OCI-LY1 (cell line): ENCODE measurements at regions not wholly inside any gene's neighbourhood (a gene's known extent, or its start where the extent isn't known, plus 50 kb on each side); places are given as distances from the start of the nearest gene placed in this dataset.

Experiments used
- H2AFZ ChIP-seq: fragments of 200-600 bp; sonication (generic), shearing (Covaris generic); 2 replicates; pipeline ENCODE4 v1.6.0; 2014; ENCODE audit warnings: antibody characterized with exemption, mild to moderate bottlenecking, low read length
- H3F3A ChIP-seq: fragments of 200-600 bp; sonication (generic), shearing (Covaris generic); 2 replicates; pipeline ENCODE4 v1.6.0; 2014; ENCODE audit warnings: mild to moderate bottlenecking, antibody characterized with exemption, low read length, moderate library complexity; ENCODE audit not compliant: insufficient read depth
- H3K27ac ChIP-seq: fragments of 200-600 bp; sonication (generic); 2 replicates; pipeline ENCODE4 v1.5.1; 2014; ENCODE audit warnings: low read length, mixed run types, mild to moderate bottlenecking, low read depth; ENCODE audit not compliant: poor library complexity, severe bottlenecking
- H3K27me3 ChIP-seq: fragments of 200-600 bp; sonication (generic); 2 replicates; pipeline ENCODE4 v1.6.0; 2014; ENCODE audit warnings: antibody characterized with exemption, mild to moderate bottlenecking, low read length, moderate library complexity; ENCODE audit not compliant: insufficient read depth
- H3K36me3 ChIP-seq: fragments of 200-600 bp; sonication (generic); 2 replicates; pipeline ENCODE4 v1.6.1; 2014; ENCODE audit warnings: mild to moderate bottlenecking, antibody characterized with exemption, low read length, moderate library complexity, mixed read lengths; ENCODE audit not compliant: insufficient read depth
- H3K4me1 ChIP-seq: fragments of 200-600 bp; sonication (generic); 2 replicates; pipeline ENCODE4 v1.5.1; 2014; ENCODE audit warnings: mild to moderate bottlenecking, low read length, moderate library complexity; ENCODE audit not compliant: insufficient read depth, severe bottlenecking
- H3K4me2 ChIP-seq: fragments of 200-600 bp; sonication (generic), shearing (Covaris generic); 2 replicates; pipeline ENCODE4 v1.6.1; 2014; ENCODE audit warnings: low read length
- H3K4me3 ChIP-seq: fragments of 200-600 bp; sonication (generic); 2 replicates; pipeline ENCODE4 v1.5.1; 2014; ENCODE audit warnings: low read length, low read depth, mild to moderate bottlenecking, mixed read lengths; ENCODE audit not compliant: poor library complexity, severe bottlenecking
- H3K79me2 ChIP-seq: fragments of 200-600 bp; shearing (Covaris generic); 2 replicates; pipeline ENCODE4 v1.6.1; 2016; ENCODE audit warnings: mixed run types, low read length, mixed read lengths; ENCODE audit not compliant: insufficient read depth
- H3K9ac ChIP-seq: fragments of 200-600 bp; sonication (generic), shearing (Covaris generic); 2 replicates; pipeline ENCODE4 v1.6.1; 2014; ENCODE audit warnings: mild to moderate bottlenecking, low read length, mixed read lengths
- H3K9me2 ChIP-seq: fragments of 200-600 bp; sonication (generic), shearing (Covaris generic); 2 replicates; pipeline ENCODE4 v1.6.1; 2014; ENCODE audit warnings: low read depth, mild to moderate bottlenecking, low read length, mixed read lengths
- H3K9me3 ChIP-seq: fragments of 200-600 bp; shearing (Covaris generic); 2 replicates; pipeline ENCODE4 v1.6.1; 2014; ENCODE audit warnings: low read length, mixed read lengths
- H4K20me1 ChIP-seq: fragments of 200-600 bp; sonication (generic), shearing (Covaris generic); 2 replicates; pipeline ENCODE4 v1.6.0; 2016; ENCODE audit warnings: mild to moderate bottlenecking, low read length; ENCODE audit not compliant: insufficient read depth
- CTCF ChIP-seq: fragments of 200-600 bp; sonication (generic), shearing (Covaris generic); IDR thresholded peaks from 2 replicates; pipeline ENCODE4 v1.5.1; 2017; ENCODE audit warnings: mild to moderate bottlenecking, antibody characterized with exemption, low read length, moderate library complexity, mixed read lengths
- EZH2 ChIP-seq: fragments of 200-600 bp; sonication (generic), shearing (Covaris generic); IDR thresholded peaks from 2 replicates; pipeline ENCODE4 v1.8.0; 2017; ENCODE audit warnings: borderline replicate concordance, mixed run types, mild to moderate bottlenecking, antibody characterized with exemption, low read length, moderate library complexity, mixed read lengths

GRCh38 chr21:25334046-25334730 is 273.1 kb downstream of the MRPL39 start:
- no peak overlapping the region for H2AFZ ChIP-seq
- TF ChIP-seq CTCF: no peak
- TF ChIP-seq EZH2: no peak

GRCh38 chr21:25331286-25331685 is 276.0 kb downstream of the MRPL39 start:
- no peaks in the 10 kb centered on the region for H4K20me1 ChIP-seq
- no peaks in the 10 kb centered on the region for H3K9me2 ChIP-seq
- H3K4me2 ChIP-seq: no peak overlapping the region
- H3K4me1 ChIP-seq: no peaks in the 10 kb centered on the region
- TF ChIP-seq CTCF: no peak
- no peaks in the 10 kb centered on the region for H3K36me3 ChIP-seq
- no peaks in the 10 kb centered on the region for H3K9me3 ChIP-seq
- H3K79me2 ChIP-seq: no peaks in the 10 kb centered on the region
- H3K4me3 ChIP-seq: no peak overlapping the region
- no peak overlapping the region for H2AFZ ChIP-seq
- no peaks in the 10 kb centered on the region for H3F3A ChIP-seq
- H3K27me3 ChIP-seq: no peaks in the 10 kb centered on the region
- no peak overlapping the region for H3K9ac ChIP-seq
- no peak overlapping the region for H3K27ac ChIP-seq

More at GRCh38 chr21:25334046-25334730, 273.1 kb downstream of the MRPL39 start:
- Histone ChIP-seq H3K4me1 (no peaks in the 10 kb centered on the region), H3K4me3 (no peak overlapping the region), H3K9ac (no peak overlapping the region), H3K27me3 (no peaks in the 10 kb centered on the region), H4K20me1 (no peaks in the 10 kb centered on the region), H3K79me2 (no peaks in the 10 kb centered on the region), H3K36me3 (no peaks in the 10 kb centered on the region), H3K4me2 (no peak overlapping the region), H3K27ac (no peak overlapping the region), H3K9me3 (no peaks in the 10 kb centered on the region), H3K9me2 (no peaks in the 10 kb centered on the region), H3F3A (no peaks in the 10 kb centered on the region)

- no peak overlapping the region for H3K27ac ChIP-seq
- H3K4me1 ChIP-seq: no peaks in the 10 kb centered on the region
These were observed 277.0 kb downstream of the MRPL39 start for GRCh38 chr21:25330266-25330665.

More at GRCh38 chr21:25330266-25330665, 277.0 kb downstream of the MRPL39 start:
- no peaks in the 10 kb centered on the region for H3K9me2 ChIP-seq
- no peaks in the 10 kb centered on the region for H3F3A ChIP-seq
- no peaks in the 10 kb centered on the region for H3K36me3 ChIP-seq
- H3K27me3 ChIP-seq: no peaks in the 10 kb centered on the region
- no peaks in the 10 kb centered on the region for H3K79me2 ChIP-seq
- no peak overlapping the region for H3K4me2 ChIP-seq
- H3K4me3 ChIP-seq: no peak overlapping the region
- H2AFZ ChIP-seq: no peak overlapping the region
- no peaks in the 10 kb centered on the region for H3K9me3 ChIP-seq
- TF ChIP-seq EZH2 (no peak), CTCF (no peak)
- no peaks in the 10 kb centered on the region for H4K20me1 ChIP-seq
- no peak overlapping the region for H3K9ac ChIP-seq
